IPS-18a (cell line): ENCODE measurements at regions not wholly inside any gene's neighbourhood (a gene's known extent, or its start where the extent isn't known, plus 50 kb on each side); places are given as distances from the start of the nearest gene placed in this dataset.
"Not testable (repeated sequence)": the region's sequence is repeated elsewhere in the genome, so short reads cannot be mapped to it uniquely, and the experiment has no call there.

Source experiments
- H3K27ac ChIP-seq: one replicate; pipeline ENCODE4 v1.5.1; 2013; ENCODE audit warnings: low read length
- H3K27me3 ChIP-seq: one replicate; pipeline ENCODE4 v1.6.1; 2013; ENCODE audit warnings: mild to moderate bottlenecking, low read length; ENCODE audit not compliant: control insufficient read depth, insufficient read depth
- H3K36me3 ChIP-seq: one replicate; pipeline ENCODE4 v1.6.1; 2013; ENCODE audit warnings: low read depth, low read length; ENCODE audit not compliant: control insufficient read depth
- H3K4me1 ChIP-seq: one replicate; pipeline ENCODE4 v1.6.1; 2013; ENCODE audit warnings: low read depth, low read length; ENCODE audit not compliant: control insufficient read depth
- H3K4me3 ChIP-seq: one replicate; pipeline ENCODE4 v1.5.1; 2013; ENCODE audit warnings: low read length
- H3K9ac ChIP-seq: one replicate; pipeline ENCODE4 v1.6.1; 2013; ENCODE audit warnings: mild to moderate bottlenecking, low read length, moderate library complexity
- H3K9me3 ChIP-seq: one replicate; pipeline ENCODE4 v1.6.1; 2013; ENCODE audit warnings: low read depth, low read length; ENCODE audit not compliant: control insufficient read depth

- Histone ChIP-seq H3K9ac (no peak overlapping the region), H3K27me3 (no peaks in the 10 kb centered on the region), H3K36me3 (no peaks in the 10 kb centered on the region), H3K9me3 (no peaks in the 10 kb centered on the region), H3K4me3 (no peak overlapping the region), H3K4me1 (no peaks in the 10 kb centered on the region), H3K27ac (no peak overlapping the region)
Observed at GRCh38 chrX:110915570-110915969, 120.0 kb upstream of the CHRDL1 start.

GRCh38 chrX:110915111-110915510 lies 119.5 kb upstream of the CHRDL1 start:
- Histone ChIP-seq H3K27me3 (no peaks in the 10 kb centered on the region), H3K9ac (no peak overlapping the region), H3K4me3 (no peak overlapping the region), H3K4me1 (no peaks in the 10 kb centered on the region), H3K27ac (no peak overlapping the region), H3K9me3 (no peaks in the 10 kb centered on the region), H3K36me3 (no peaks in the 10 kb centered on the region)

- Histone ChIP-seq H3K36me3 (no peaks in the 10 kb centered on the region), H3K4me1 (no peaks in the 10 kb centered on the region), H3K4me3 (no peak overlapping the region), H3K27ac (no peak overlapping the region), H3K9me3 (no peaks in the 10 kb centered on the region), H3K9ac (no peak overlapping the region), H3K27me3 (no peaks in the 10 kb centered on the region)
Observed at GRCh38 chrX:110914281-110914680, 118.7 kb upstream of the CHRDL1 start.

- not testable (repeated sequence) for H3K27me3 ChIP-seq, H3K27ac ChIP-seq, H3K4me1 ChIP-seq, H3K4me3 ChIP-seq, H3K36me3 ChIP-seq, H3K9me3 ChIP-seq, H3K9ac ChIP-seq
Observed at GRCh38 chrX:110904747-110905146, 109.1 kb upstream of the CHRDL1 start.

- no peak overlapping the region for H3K27ac ChIP-seq
- no peak overlapping the region for H3K4me3 ChIP-seq
- no peaks in the 10 kb centered on the region for H3K4me1 ChIP-seq
- no peak overlapping the region for H3K9ac ChIP-seq
- H3K27me3 ChIP-seq = no peaks in the 10 kb centered on the region
- H3K9me3 ChIP-seq = no peaks in the 10 kb centered on the region
- no peaks in the 10 kb centered on the region for H3K36me3 ChIP-seq
Observed at GRCh38 chrX:110881971-110882370, 86.4 kb upstream of the CHRDL1 start.

- Histone ChIP-seq H3K9me3 (no peaks in the 10 kb centered on the region), H3K27me3 (no peaks in the 10 kb centered on the region), H3K9ac (no peak overlapping the region), H3K4me1 (no peaks in the 10 kb centered on the region), H3K4me3 (no peak overlapping the region), H3K36me3 (no peaks in the 10 kb centered on the region), H3K27ac (no peak overlapping the region)
Observed at GRCh38 chrX:110877326-110877725, 81.7 kb upstream of the CHRDL1 start.

GRCh38 chrX:110871839-110872238 lies 76.2 kb upstream of the CHRDL1 start:
- Histone ChIP-seq H3K27ac (no peak overlapping the region), H3K4me3 (no peak overlapping the region), H3K4me1 (no peaks in the 10 kb centered on the region), H3K9me3 (no peaks in the 10 kb centered on the region), H3K9ac (no peak overlapping the region), H3K36me3 (no peaks in the 10 kb centered on the region), H3K27me3 (no peaks in the 10 kb centered on the region)

- Histone ChIP-seq H3K36me3 (no peaks in the 10 kb centered on the region), H3K27ac (no peak overlapping the region), H3K27me3 (no peaks in the 10 kb centered on the region), H3K9me3 (no peaks in the 10 kb centered on the region), H3K4me1 (no peaks in the 10 kb centered on the region), H3K4me3 (no peak overlapping the region), H3K9ac (no peak overlapping the region)
Observed at GRCh38 chrX:110866421-110866820, 70.8 kb upstream of the CHRDL1 start.

- no peak overlapping the region for H3K27ac ChIP-seq
- no peaks in the 10 kb centered on the region for H3K9me3 ChIP-seq
- no peaks in the 10 kb centered on the region for H3K27me3 ChIP-seq
- H3K9ac ChIP-seq = no peak overlapping the region
- no peaks in the 10 kb centered on the region for H3K36me3 ChIP-seq
- H3K4me1 ChIP-seq = no peaks in the 10 kb centered on the region
- H3K4me3 ChIP-seq = no peak overlapping the region
Observed at GRCh38 chrX:110863883-110864282, 68.3 kb upstream of the CHRDL1 start.

GRCh38 chrX:110858565-110858964 lies 62.9 kb upstream of the CHRDL1 start:
- Histone ChIP-seq H3K9ac (no peak overlapping the region), H3K9me3 (no peaks in the 10 kb centered on the region), H3K27ac (no peak overlapping the region), H3K4me3 (no peak overlapping the region), H3K36me3 (no peaks in the 10 kb centered on the region), H3K27me3 (no peaks in the 10 kb centered on the region), H3K4me1 (no peaks in the 10 kb centered on the region)

GRCh38 chrX:110853610-110854009 lies 58.0 kb upstream of the CHRDL1 start:
- Histone ChIP-seq H3K9me3 (no peaks in the 10 kb centered on the region), H3K9ac (no peak overlapping the region), H3K36me3 (no peaks in the 10 kb centered on the region), H3K4me3 (no peak overlapping the region), H3K27ac (no peak overlapping the region), H3K4me1 (peaks cover 3% of the 10 kb centered on the region), H3K27me3 (no peaks in the 10 kb centered on the region)

- Histone ChIP-seq H3K4me1 (peaks cover 3% of the 10 kb centered on the region), H3K9me3 (no peaks in the 10 kb centered on the region), H3K27me3 (no peaks in the 10 kb centered on the region), H3K27ac (no peak overlapping the region), H3K9ac (no peak overlapping the region), H3K4me3 (no peak overlapping the region), H3K36me3 (no peaks in the 10 kb centered on the region)
Observed at GRCh38 chrX:110852180-110852579, 56.6 kb upstream of the CHRDL1 start.
